Activated naive CD8-positive, alpha-beta T cell treated with anti-CD3 and anti-CD28 coated beads, Interleukin-2, amount 50 U/mL, for 16 hours (primary cell): ENCODE measurements at regions not wholly inside any gene's neighbourhood (a gene's known extent, or its start where the extent isn't known, plus 50 kb on each side); places are given as distances from the start of the nearest gene placed in this dataset.
"Not testable (repeated sequence)": the region's sequence is repeated elsewhere in the genome, so short reads cannot be mapped to it uniquely, and the experiment has no call there.

Experiments
- DNase-seq: peaks from one replicate; pipeline ENCODE4 v3.0.0-alpha.2; 2020; ENCODE audit warnings: low read depth, low spot score

DNA sequence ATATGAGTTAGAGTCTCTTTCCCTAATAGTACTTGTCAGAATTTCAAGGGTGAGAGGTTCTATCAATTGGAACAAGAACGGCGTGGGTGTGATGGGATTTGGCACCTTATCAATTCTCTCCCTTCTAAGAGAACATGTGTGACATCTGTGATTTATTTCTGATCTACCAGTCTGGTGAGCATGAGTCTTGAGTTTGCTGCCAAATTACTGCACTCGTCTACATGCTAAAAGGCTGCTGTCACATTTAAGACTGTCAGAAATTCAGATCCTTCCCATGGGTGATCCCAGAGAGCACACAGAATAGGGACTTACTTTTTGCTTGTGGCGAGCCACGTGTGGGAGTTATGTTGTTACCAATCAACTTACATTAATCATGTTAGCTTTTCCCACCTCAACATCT is 370.2 kb upstream of the SASH1 start:
- DNase-seq, result no peak

DNA sequence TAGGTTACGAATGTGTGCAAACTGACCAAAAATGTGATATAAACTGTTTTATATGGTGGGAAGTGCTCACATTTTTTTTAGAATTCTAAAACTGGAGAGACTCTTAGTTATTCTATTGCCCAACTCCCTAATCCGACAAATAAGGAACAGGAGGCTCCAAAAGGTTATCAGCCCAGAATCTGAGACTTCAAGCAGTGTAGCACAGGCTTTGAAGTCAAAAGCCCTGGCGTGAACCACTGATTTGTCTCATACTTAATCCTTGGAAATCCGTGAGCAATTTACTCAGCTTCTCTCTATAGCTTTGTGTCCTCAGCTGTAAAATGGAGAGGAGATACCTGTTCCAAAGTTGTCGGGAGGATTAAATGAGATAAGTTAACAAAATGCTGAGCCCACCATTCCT is 368.8 kb upstream of the SASH1 start:
- DNase-seq, result no peak

DNA sequence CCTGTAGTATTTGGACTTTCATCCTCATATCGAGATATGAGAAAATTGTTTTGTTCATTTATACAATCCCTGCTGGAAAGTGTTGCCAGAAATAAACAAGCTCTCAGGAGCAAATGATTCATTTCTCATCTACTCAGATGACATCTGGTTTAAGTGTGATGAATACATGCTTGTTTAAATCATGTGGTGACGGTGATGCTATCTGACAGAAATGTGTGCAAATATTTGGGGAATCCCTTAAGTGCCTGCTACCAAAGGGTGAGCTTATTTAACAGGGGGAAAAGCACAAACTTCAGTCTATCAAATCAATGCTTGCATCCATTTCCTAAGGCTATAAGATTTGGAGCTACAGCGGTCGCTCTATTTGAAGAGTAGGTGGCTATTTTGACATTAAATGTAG is 368.3 kb upstream of the SASH1 start:
- no peak for DNase-seq

DNA sequence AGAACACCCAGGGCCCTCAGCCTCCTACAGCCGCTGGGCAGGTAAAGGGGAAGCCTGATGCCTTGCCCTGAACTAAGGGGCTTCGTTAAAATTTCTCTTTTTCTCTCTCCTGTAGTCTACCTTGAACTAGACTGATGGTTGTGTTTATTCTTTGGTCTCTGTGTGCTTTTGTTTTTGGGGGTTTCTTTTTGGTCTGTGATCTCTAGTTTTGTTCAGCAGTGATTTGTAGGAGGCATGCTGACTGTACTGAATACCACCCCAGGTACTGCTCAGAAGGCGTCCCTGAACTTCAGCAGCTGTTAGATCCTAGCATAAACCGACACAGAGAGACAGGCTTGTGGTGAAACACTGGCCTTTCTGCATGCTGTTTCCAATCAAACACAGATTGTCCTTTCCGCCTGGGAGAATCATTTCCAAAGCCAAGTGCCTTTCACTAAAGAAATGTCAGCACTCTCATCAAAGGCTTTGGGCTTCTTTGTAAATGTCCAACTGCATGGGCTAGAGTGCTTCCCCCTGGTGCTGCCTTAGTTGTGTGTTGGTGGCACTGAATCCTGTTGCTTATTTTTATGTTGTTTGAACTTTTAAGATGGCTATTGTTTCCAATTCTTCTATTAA is 364.7 kb upstream of the SASH1 start:
- no peak for DNase-seq

DNA sequence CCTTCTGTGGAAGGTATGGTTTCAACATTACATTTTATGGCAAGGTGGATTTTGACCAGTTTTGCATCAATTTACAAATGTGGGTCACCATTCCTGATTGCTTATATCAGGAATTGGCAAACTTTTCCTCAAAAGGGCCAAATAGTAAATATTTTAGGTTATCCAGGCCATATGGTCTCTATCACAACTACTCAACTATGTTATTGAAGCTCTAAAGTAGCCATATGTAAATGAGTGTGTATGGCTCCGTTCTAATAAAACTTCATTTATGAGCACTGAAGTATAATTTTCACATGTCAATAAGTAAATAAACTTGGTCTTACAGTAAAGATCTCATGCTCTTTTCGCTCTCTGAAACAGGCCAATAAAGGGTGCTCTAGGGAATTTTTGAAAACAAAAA is 362.7 kb upstream of the SASH1 start:
- no peak for DNase-seq

DNA sequence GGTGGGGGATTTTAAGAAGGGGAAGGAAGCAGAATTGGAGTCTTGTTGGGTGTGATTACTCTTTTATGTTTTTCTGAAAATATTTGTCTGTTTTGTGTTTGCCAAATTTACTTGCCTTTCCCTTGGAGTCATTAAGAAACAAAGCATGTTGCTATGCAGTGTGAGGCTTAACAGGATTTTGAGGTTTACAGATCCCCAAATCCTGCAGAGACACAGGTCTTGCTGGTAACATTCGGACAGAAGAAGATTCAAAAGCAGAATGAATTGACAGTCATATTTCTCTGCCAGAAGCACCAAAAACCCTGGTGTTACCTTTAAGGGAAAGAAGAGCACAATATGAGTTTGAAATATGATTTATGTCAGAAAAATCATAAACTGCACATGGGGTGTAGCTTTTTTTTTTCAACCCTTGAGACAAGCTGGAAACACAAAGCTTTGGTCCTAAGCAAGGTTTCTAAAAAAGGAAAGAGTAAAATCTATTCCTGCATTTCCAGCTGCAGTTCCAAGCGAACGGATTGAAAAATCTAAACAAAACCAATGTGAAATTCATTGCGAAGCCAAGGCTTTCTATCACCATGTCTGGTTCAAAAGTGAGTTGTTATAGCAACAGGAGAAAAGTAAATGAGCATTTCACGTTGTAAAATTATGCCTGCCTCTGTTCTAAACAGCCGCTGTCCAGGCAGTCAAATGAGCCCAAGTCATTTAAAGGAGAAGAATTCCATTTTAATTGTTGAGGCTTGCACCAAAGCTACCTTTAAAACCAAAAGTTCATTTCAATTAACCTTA is 358.9 kb upstream of the SASH1 start:
- DNase-seq, result no peak

DNA sequence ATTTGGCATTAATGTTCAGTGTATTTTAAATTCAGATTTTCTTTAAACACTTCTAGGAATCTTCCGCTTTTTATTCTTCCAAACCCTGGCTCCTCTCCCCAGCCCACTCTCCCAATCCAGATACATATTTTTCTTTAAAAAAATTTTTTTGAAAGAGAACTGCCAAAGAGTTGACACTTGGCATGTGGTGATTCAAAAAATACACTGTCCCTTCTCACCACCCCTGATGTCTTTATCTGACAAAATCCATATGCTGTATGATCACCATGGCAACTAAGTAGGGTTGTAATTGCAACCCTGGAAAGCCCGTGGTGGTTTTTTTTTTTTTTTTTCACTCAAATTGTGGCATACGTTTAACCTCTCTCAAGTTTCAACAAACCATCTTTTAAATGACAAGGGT is 355.8 kb upstream of the SASH1 start:
- DNase-seq, result no peak

DNA sequence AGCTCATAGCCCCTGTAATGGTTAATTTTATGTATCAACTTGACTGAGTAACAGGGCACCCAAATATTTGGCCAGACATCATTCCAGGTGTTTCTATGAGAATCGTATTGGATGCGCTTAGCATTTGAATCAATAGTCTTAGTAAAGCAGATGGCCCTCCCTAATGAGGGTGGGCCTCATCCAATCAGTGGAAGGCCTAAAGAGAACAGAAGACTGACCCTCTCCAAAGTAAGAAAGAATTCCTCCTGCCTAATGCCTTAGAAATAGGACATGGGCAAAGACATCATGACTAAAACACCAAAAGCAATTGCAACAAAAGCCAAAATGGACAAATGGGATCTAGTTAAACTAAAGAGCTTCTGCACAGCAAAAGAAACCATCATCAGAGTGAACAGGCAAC is 352.5 kb upstream of the SASH1 start:
- no peak for DNase-seq

DNA sequence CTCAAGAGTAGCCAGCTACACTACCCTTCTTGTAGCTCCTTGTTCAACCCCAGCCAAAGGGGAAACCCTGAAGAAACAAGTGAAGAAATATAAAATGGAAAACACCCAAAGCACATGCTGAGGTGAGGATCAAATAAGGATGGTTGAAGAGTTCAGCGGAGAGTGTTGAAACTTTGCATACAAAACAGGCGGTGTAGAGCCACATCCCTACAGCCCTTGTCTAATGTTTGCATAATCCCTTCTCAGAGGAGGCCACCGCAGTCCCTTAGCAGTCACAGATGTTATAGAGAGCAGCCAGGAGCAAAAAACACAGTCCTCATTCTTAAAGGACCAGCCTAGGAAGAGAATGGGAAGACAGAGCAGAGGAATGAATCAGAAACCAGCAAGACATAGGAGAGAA is 350.7 kb upstream of the SASH1 start:
- DNase-seq, result no peak

DNA sequence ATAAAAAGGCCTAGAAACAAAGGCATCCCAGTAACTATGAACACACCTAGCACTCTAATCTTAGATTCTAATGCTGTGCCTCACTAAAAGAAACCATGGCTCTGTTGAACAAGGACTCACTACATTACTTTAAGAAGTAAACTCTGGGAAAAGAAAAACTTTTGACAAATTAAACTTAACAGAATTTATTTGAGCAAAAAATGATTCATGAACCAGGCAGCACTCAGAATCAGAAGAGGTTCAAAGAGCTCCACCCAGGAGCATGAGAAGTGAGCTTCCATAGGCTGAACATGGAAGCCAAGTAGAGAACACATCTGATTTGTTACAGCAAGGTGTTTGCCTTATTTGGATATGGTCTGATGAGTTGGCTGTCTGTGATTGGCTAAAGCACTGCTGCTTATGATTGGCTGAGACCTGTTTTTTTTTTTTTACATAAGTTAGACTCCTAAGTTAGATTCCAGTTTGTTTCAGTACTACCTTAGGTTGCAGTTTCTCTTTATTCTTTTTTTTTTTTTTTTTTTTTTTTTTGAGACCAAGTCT is 343.6 kb upstream of the SASH1 start:
- no peak for DNase-seq

DNA sequence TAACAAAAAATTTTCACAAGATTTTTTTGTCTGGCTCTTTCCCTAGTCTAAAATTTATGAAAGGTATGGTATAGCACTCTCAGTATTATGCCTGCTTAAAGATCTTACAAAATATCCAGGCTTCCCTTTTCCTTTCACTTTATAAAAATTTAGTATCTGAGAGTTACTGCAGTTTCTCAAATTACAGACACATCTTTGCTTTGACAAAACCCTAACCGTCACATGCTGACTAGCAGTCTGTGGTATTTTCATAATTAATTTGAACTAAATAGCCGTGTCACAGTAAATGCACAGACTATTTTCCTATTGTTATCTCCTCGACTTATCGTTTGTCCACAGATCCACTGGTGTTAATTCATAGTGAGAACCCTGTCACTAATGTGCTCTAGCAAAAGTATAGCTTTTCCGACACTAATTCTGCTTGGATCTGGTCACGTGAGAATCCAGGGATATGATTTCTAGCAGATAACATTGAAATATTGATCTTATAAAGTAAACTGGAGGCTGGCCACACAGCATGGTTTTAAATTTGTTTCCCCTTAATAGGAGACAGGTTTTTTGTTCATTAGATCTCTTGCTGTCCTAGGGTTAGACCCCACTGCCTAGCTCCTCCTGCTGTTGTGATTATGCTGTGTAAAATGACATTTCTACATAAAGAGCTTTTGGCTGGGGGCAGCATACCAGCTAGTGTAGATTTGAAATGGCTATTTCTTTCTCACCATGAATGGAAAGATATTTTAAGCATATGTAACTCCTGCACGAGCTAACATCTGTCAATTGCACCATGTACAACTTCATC is 340.6 kb upstream of the SASH1 start:
- DNase-seq, result no peak

DNA sequence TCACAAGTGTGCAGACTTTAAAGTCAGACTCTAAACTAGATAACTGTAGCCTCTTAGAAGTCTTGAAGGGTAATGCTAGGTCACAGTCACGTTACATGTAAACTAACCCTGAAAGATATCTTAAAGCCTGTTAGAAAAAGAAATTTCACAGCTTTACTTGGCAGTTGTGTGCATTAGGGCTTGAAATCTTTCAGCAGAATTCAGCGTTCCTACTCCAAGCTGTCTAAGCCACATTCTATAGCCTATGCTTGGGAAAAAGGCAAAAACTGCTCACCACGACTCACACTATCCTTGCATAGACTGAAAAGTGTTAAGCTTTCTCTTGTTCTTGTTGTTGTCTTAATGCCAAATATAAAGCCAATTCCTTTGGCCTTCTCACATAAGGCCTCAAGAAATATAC is 338.0 kb upstream of the SASH1 start:
- no peak for DNase-seq

DNA sequence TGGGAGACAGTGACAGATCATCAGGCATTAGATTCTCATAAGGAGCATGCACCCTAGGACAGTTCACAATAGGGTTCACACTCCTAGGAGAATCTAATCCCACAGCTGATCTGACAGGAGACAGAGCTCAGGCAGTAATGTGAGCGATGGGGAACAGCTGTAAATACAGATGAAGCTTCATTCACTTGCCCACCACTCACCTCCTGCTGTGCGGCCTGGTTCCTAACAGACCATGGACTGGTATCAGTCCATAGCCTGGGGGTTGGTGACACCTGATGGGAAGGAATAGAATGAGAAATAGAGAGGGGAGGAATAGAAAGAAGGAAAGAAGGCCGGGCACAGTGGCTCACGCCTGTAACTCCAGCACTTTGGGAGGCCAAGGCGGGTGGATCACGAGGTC is 336.8 kb upstream of the SASH1 start:
- DNase-seq, result no peak

DNA sequence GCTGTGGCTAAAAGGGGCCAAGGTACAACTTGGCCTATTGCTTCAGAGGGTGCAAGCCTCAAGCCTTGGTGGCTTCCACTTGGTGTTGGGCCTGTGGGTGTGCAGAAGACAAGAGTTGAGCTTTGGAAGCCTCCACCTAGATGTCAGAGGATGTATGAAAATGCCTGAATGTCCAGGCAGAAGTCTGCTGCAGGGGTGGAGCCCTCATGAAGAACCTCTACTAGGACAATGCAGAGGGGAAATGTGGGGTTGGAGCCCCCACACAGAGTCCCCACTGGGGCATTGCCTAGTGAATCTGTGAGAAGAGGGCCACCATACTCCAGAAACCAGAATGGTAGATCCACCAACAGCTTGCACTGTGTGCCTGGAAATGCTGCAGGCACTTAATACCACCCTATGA is 332.1 kb upstream of the SASH1 start:
- not testable (repeated sequence) for DNase-seq

DNA sequence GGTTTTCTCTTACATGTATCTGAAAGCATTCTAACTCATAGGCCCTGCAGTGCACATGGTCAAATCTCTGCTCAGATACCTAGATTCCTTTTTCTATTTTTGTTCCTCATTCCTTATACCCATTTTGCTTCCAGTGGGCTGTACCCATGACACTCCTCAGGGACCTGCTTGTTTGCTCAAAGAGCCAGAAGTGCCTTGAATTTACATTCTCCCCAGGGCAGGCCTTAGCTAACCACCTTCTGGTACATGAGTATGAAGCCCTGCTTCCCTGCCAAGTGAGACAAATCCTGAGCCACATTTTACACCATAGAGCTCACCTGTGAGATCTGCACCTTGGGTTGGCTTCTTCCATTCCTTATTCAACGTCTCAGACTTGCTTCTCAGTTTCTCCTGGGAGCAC is 326.6 kb upstream of the SASH1 start:
- no peak for DNase-seq

DNA sequence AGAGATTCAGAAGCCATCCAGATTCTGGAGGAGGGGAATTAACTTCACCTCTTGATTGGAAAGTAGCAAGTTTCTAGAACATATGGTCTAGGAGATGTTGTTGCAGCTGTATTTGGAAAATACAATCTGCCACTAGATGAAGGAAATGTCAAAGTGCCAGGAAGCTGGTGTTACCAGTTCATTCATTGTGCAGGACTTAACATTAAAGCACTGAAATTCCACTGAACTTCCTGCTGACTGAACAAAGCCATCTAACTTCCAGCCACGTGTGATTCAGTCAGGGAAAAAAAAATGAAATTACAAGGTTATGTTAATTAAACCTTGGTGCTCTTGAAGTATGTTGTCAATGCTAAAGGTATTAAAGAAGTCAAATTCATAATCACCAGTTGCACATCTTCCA is 321.5 kb upstream of the SASH1 start:
- no peak for DNase-seq

DNA sequence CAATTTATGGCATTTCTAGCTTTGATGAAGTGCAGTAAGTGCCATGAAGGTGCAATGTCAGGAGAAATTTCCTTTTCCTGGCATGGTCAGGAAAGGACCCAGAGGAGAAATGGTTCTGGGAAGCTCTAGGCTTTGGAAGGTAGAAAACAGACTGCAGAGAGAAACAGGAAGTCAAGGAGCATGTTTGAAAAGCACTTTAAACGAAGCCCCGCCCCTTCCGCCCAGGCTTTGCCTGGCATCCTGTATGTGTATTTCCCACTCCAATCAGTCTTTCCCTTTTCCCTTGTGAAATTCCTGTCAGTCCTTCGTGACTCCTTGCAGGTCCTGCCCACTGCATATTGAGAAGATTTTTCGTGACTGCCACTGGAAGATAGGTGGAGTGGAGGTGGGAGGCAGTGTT is 320.9 kb upstream of the SASH1 start:
- no peak for DNase-seq

DNA sequence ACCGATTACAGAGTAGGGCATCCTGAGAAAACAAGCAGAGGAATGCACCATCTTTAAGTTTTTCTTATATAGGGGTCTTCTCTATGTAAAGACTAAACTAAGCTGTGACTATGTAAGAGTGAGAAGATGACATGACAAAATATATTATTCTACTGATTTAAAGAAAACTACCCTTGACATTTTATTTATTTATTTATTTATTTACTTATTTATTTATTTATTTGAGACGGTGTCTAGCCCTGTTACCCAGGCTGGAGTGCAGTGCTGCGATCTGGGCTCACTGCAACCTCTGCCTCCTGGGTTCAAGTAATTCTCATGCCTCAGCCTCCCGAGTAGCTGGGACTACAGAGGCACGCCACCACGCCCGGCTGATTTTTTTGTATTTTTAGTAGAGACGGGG is 320.4 kb upstream of the SASH1 start:
- not testable (repeated sequence) for DNase-seq

DNA sequence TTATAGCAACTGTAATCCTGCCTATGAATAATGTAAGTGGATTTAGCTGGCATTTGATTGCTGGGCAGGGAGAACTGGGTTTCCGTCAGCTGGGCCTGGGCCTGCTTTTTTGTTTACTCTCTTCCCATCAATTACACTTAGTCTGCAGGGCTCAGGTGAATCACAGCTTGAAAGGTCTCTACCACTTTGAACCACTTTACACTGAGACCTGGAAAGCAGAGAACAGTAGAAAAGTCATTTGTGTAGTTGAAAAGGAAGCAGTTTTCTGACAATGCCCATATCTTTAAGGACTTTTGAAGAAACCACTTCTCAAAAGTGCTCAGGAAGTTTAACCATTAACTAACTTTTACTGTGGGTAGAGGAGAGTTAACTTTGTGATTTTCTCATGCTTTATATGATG is 315.4 kb upstream of the SASH1 start:
- no peak for DNase-seq

DNA sequence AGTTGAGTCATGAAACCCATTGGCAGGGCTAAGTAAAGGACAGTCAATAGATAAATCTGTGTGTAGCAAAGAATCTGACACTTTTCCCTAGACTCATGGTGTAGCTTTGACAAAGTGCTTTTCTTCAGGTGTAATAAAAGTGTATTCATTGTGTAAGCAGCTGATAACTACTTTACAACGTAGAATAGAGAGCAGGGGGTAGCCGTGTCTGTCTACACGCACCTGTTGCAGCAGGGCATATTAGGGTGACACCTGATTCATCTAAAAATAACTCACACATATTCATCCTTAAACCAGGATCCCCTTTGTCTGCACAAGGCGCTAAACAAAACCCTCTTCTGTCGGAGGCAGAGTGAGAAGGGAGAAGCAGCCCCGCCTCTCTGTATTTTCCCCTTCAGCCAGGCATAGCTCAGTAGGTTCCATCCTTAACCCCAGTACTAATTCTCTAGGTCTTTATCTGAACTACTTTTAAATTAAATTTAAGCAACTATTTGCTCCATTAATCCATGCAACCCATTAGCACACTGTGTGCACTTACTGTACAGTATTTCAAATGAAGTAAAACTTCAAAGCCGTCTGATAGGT is 306.7 kb upstream of the SASH1 start:
- no peak for DNase-seq

DNA sequence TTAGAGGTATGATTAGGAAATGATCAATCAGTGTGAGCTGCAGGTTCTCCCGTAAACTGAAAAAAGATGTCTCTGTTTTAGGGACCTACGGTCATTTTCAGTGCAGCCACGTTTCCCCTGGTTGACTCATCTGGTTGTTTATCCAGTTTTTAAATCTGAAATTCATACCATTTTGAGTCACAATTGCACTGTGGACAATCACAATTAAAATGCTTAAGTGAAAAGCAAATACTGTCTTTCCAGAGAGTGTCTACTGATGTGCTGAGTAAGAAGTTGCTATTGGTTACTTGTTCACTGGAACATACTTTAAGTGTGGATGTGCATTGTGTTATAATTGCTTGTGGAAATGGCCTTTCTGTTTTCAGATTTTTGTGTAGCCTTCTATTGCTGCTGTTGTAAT is 305.1 kb upstream of the SASH1 start:
- no peak for DNase-seq

DNA sequence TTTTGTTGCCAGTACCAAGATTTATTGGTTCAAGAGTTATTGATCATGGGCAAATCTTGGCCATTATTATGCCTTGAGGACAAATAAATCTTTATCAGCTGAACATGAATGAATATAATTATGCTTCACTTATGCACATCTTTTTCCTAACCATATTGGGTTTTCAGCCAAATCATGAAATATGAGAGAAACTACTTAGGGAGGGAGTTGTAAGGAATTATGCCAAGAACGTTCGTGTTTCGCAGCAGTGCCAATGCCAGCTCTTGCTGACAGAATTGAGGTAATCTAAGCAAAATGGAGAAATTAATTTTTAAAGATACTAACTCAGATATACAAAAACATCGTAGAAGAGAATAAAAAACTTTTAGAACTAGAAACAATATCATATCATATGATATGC is 301.1 kb upstream of the SASH1 start:
- DNase-seq, result no peak
